HepG2 (cell line): ENCODE measurements at regions not wholly inside any gene's neighbourhood (a gene's known extent, or its start where the extent isn't known, plus 50 kb on each side); places are given as distances from the start of the nearest gene placed in this dataset.

Experiments
- ATAC-seq: fragments of 200-7000 bp; cut with Tn5 transposase; 3 replicates; pipeline ENCODE4 v1.9.1; 2020; ENCODE audit warnings: mild to moderate bottlenecking, moderate library complexity
- BruUV-seq: library from RNA; stranded (reverse); fragments of 400-500 nt; replicated peaks from 2 replicates; lab custom pipeline; 2021; lab: Mats Ljungman, UMichigan
- CTCF ChIA-PET: fragments of 300-600 bp; formaldehyde crosslinking; extraction: SDS; loops from one replicate; lab custom pipeline; 2021; ENCODE audit warnings: low total read pairs, inconsistent platforms, low intra/inter-chr PET ratio; lab: Yijun Ruan, JAX
- POLR2A ChIA-PET: fragments of 350-600 bp; sonication (Branson Sonifier 250); formaldehyde crosslinking; loops from one replicate; lab custom pipeline; 2020; ENCODE audit warnings: antibody characterized with exemption, inconsistent platforms; lab: Yijun Ruan, JAX
- DNase-seq: peaks from one replicate; pipeline ENCODE4 v3.0.0-alpha.2; 2015; ENCODE audit warnings: low spot score
- FAIRE-seq: peaks from 3 replicates; lab custom pipeline; 2011; peaks lifted over from hg19 to GRCh38; lab: Jason Lieb, UNC
- H2AFZ ChIP-seq: one replicate; pipeline ENCODE4 v1.6.1; 2011; ENCODE audit warnings: low read length, inconsistent platforms
- H3K27ac ChIP-seq: fragments of 300-600 bp; 3 replicates; pipeline ENCODE4 v1.8.0; 2011; ENCODE audit warnings: mixed run types, mild to moderate bottlenecking, mixed read lengths, low read length, inconsistent platforms; ENCODE audit not compliant: insufficient read depth; ENCODE audit errors: extremely low read length
- H3K27me3 ChIP-seq, 2 experiments: fragments of 200-600 bp in 1 of 2; 2 replicates in 1 of 2; 3 replicates in 1 of 2; pipeline versions ENCODE4 v1.6.0 to v1.8.0; 2011; ENCODE audit warnings: low read length in 2 of 2, mild to moderate bottlenecking in 2 of 2, moderate library complexity in 2 of 2, inconsistent platforms in 1 of 2; ENCODE audit not compliant: insufficient read depth in 2 of 2, control insufficient read depth in 1 of 2
- H3K36me3 ChIP-seq, 2 experiments: fragments of 200-600 bp in 1 of 2; replicated peaks in 1 of 2; 2 replicates in 1 of 2; 3 replicates in 1 of 2; pipeline versions ENCODE4 v1.5.1 to v1.8.0; 2011; ENCODE audit warnings: low read length in 2 of 2, inconsistent platforms in 1 of 2; ENCODE audit not compliant: insufficient read depth in 2 of 2, control insufficient read depth in 1 of 2
- H3K4me1 ChIP-seq: 2 replicates; pipeline ENCODE4 v1.5.1; 2012; ENCODE audit warnings: low read length, inconsistent platforms; ENCODE audit not compliant: insufficient read depth
- H3K4me2 ChIP-seq: 2 replicates; pipeline ENCODE4 v1.6.0; 2011; ENCODE audit warnings: low read depth, low read length, inconsistent platforms
- H3K4me3 ChIP-seq, 3 experiments: fragments of 200-600 bp in 1 of 3; sonication (generic), shearing (Covaris generic) in 1 of 3; replicated peaks in 1 of 3; 2 replicates each; pipeline ENCODE4 v1.5.1; 2011 to 2016; ENCODE audit warnings: low read length in 3 of 3, inconsistent platforms in 2 of 3, low read depth in 2 of 3, mild to moderate bottlenecking in 2 of 3, control low read depth in 1 of 3, mixed read lengths in 1 of 3; ENCODE audit not compliant: insufficient read depth in 1 of 3
- H3K79me2 ChIP-seq: one replicate; pipeline ENCODE4 v1.6.1; 2011; ENCODE audit warnings: low read length, inconsistent platforms; ENCODE audit not compliant: insufficient read depth
- H3K9ac ChIP-seq: 2 replicates; pipeline ENCODE4 v1.6.0; 2011; ENCODE audit warnings: mild to moderate bottlenecking, low read depth, low read length, inconsistent platforms; ENCODE audit not compliant: insufficient read depth
- H3K9me3 ChIP-seq: 2 replicates; pipeline ENCODE4 v1.5.1; 2012; ENCODE audit warnings: mild to moderate bottlenecking, low read length
- H4K20me1 ChIP-seq: 2 replicates; pipeline ENCODE4 v1.6.0; 2011; ENCODE audit warnings: inconsistent platforms, mild to moderate bottlenecking, low read length, moderate library complexity; ENCODE audit not compliant: insufficient read depth
- CBX2 ChIP-seq, 2 experiments: fragments of 200-600 bp in 1 of 2; sonication (generic); formaldehyde crosslinking in 1 of 2; IDR thresholded peaks; 2 replicates each; pipeline versions ENCODE4 v1.7.0 to v1.8.1; 2018 to 2022; ENCODE audit warnings: low read depth in 2 of 2, low read length in 1 of 2, mild to moderate bottlenecking in 1 of 2, missing genetic modification reagents in 1 of 2
- CEBPZ ChIP-seq: IDR thresholded peaks from 2 replicates; pipeline ENCODE4 v1.6.1; 2012; ENCODE audit warnings: low read length, improper control_type of control experiment
- CERS6 ChIP-seq: sonication (generic); formaldehyde crosslinking; IDR thresholded peaks from 2 replicates; pipeline ENCODE4 v1.5.0; 2020; ENCODE audit warnings: missing genetic modification reagents
- ELF3 ChIP-seq: IDR thresholded peaks from 2 replicates; pipeline ENCODE4 v1.6.1; 2016; ENCODE audit warnings: missing genetic modification reagents, missing compliant biosample characterization
- HNF4A ChIP-seq: sonication (generic); formaldehyde crosslinking; IDR thresholded peaks from 2 replicates; pipeline ENCODE4 v1.4.0; 2020; ENCODE audit warnings: missing genetic modification reagents
- ZBTB40 ChIP-seq, 2 experiments: fragments of 450-650 bp in 1 of 2; sonication (generic) in 1 of 2; formaldehyde crosslinking in 1 of 2; IDR thresholded peaks; 2 replicates each; pipeline versions ENCODE4 v1.6.1 to v1.8.0; 2016 to 2022; ENCODE audit warnings: antibody characterized with exemption in 1 of 2, mild to moderate bottlenecking in 1 of 2, missing genetic modification reagents in 1 of 2
- ZBTB42 ChIP-seq: sonication (generic); formaldehyde crosslinking; IDR thresholded peaks from 2 replicates; pipeline ENCODE4 v1.5.0; 2020; ENCODE audit warnings: mild to moderate bottlenecking, missing genetic modification reagents
- ZFP36 ChIP-seq: fragments of 150-350 bp; IDR thresholded peaks from 2 replicates; pipeline ENCODE4 v1.6.1; 2018; ENCODE audit warnings: borderline replicate concordance, low read length, low read depth; ENCODE audit not compliant: partially characterized antibody
- ZNF614 ChIP-seq: IDR thresholded peaks from 2 replicates; pipeline ENCODE4 v1.6.1; 2018; ENCODE audit warnings: missing biosample characterization, missing genetic modification reagents, inconsistent platforms, borderline replicate concordance
- ZNF883 ChIP-seq: sonication (generic); formaldehyde crosslinking; IDR thresholded peaks from 2 replicates; pipeline ENCODE4 v1.5.1; 2020; ENCODE audit warnings: mild to moderate bottlenecking, missing genetic modification reagents; ENCODE audit errors: not compliant biosample characterization
- WGBS: methylation state at CpG from one replicate; pipeline ENCODE4 v1.1.6; 2017; ENCODE audit warnings: low lambda C conversion rate; 5-methylcytosine and 5-hydroxymethylcytosine counted together
- in situ Hi-C: cut with HindIII; loops from 2 replicates; pipeline ENCODE4 v1.10.0; 2017; ENCODE audit warnings: low pct_unique_long_range_greater_than_20kb; ENCODE audit not compliant: extremely low pct_ligation_motif_present
- intact Hi-C: fragments of 100-400 bp; cut with micrococcal nuclease; formaldehyde crosslinking; loops from one replicate; pipeline ENCODE4 v1.10.0; 2022; ENCODE audit not compliant: unreplicated experiment
- TF ChIP-seq, protein P1 (sequence below): sonication (generic); formaldehyde crosslinking; IDR thresholded peaks from 2 replicates; pipeline ENCODE4 v1.8.1; 2023; ENCODE audit warnings: missing genetic modification reagents, mild to moderate bottlenecking, borderline replicate concordance

DNA sequence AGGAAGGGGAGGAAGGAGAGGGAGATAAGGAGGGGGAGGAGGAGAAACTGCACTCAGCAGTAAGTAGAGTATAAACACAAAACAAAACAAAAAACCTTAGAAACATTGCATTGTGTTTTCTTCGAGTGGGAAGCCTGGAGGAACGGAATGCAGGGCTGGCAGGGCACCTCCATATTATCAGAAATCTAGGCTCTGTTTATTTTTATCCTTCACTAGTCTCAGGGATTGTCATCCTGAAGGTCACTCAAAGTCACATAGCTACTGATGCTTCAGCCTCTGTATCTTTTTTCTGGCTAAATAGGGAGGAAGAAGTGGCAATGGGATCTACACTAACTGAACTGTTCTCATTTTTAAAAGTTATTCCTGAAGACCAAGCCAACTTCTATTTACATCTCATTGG lies 467.8 kb downstream of the KCTD12 start:
- ATAC-seq (no peak), DNase-seq (no peak), FAIRE-seq (no peak)
- Histone ChIP-seq H3K79me2 (no peaks in the 10 kb centered on the region), H3K4me3 (no peak overlapping the region), H3K9me3 (no peaks in the 10 kb centered on the region), H2AFZ (no peak overlapping the region), H3K27me3 (no peaks in the 10 kb centered on the region), H3K36me3 (no peaks in the 10 kb centered on the region), H3K27ac (no peak overlapping the region), H3K9ac (no peak overlapping the region), H3K4me2 (no peak overlapping the region), H3K4me1 (no peaks in the 10 kb centered on the region), H4K20me1 (no peaks in the 10 kb centered on the region)
- in situ Hi-C loops (no loop called here), intact Hi-C loops (no loop called here)
- ChIA-PET POLR2A (no interaction called here), CTCF (no interaction called here)
- WGBS, result 0% methylated on average over 2 of the region's 2 CpGs
- BruUV-seq, result no TSS peak
- no peak for TF ChIP-seq ZFP36
- TF ChIP-seq, protein P1, sequence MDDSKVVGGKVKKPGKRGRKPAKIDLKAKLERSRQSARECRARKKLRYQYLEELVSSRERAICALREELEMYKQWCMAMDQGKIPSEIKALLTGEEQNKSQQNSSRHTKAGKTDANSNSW (CRISPR knock-in tag), result no peak
- no peak for TF ChIP-seq HNF4A (CRISPR knock-in tag)
- TF ChIP-seq ZBTB40 (IDR thresholded peaks at IDR 0.05), result no peak
- TF ChIP-seq ZBTB40 (CRISPR knock-in tag; IDR thresholded peaks at IDR 0.05), result no peak
- no peak for TF ChIP-seq ZNF883
- no peak for TF ChIP-seq CERS6 (CRISPR knock-in tag)
- no peak for TF ChIP-seq CEBPZ
- no peak for TF ChIP-seq ZNF614 (CRISPR knock-in tag)
- TF ChIP-seq ZBTB42, result no peak
- no peak for TF ChIP-seq CBX2 (IDR thresholded peaks at IDR 0.05; ENCODE audit: low read depth, low read length)
- no peak for TF ChIP-seq CBX2 (CRISPR knock-in tag; IDR thresholded peaks at IDR 0.05; ENCODE audit: low read depth)
- TF ChIP-seq ELF3, result no peak
